SK-N-SH (cell line): ENCODE measurements at regions not wholly inside any gene's neighbourhood (a gene's known extent, or its start where the extent isn't known, plus 50 kb on each side); places are given as distances from the start of the nearest gene placed in this dataset.

Source experiments
- CTCF ChIA-PET: fragments of 300-600, 350-600 bp; formaldehyde crosslinking; extraction: SDS; loops from one replicate; lab custom pipeline; 2021; lab: Yijun Ruan, JAX
- POLR2A ChIA-PET: fragments of 350-600 bp; sonication (Branson Sonifier 250); formaldehyde crosslinking; extraction: SDS; loops from one replicate; lab custom pipeline; 2020; ENCODE audit warnings: antibody characterized with exemption, inconsistent platforms; lab: Yijun Ruan, JAX
- DNase-seq: peaks from one replicate; pipeline ENCODE4 v3.0.0; 2012
- H2AFZ ChIP-seq: fragments of 200-600 bp; sonication (generic); 2 replicates; pipeline ENCODE4 v1.8.1; 2016; ENCODE audit warnings: antibody characterized with exemption, mild to moderate bottlenecking, low read depth
- H3F3A ChIP-seq: fragments of 200-600 bp; sonication (generic); replicated peaks from 2 replicates; pipeline ENCODE3; 2016; ENCODE audit warnings: antibody characterized with exemption, mild to moderate bottlenecking; ENCODE audit not compliant: insufficient read depth
- H3K27ac ChIP-seq, 2 experiments: fragments of 200-500 bp in 1 of 2; fragments of 200-600 bp in 1 of 2; sonication (Bioruptor generic) in 1 of 2; sonication (generic), shearing (Covaris generic) in 1 of 2; 2 replicates each; pipeline versions ENCODE4 v1.5.1 to v1.6.1; 2014 to 2016; ENCODE audit warnings: low read depth in 2 of 2, inconsistent platforms in 1 of 2, low read length in 1 of 2, mild to moderate bottlenecking in 1 of 2, mixed read lengths in 1 of 2
- H3K27me3 ChIP-seq: fragments of 200-600 bp; sonication (generic), shearing (Covaris generic); 2 replicates; pipeline ENCODE4 v1.6.1; 2016; ENCODE audit warnings: mixed run types; ENCODE audit not compliant: insufficient read depth
- H3K36me3 ChIP-seq, 2 experiments: fragments of 200-500 bp in 1 of 2; fragments of 200-600 bp in 1 of 2; sonication (Bioruptor generic) in 1 of 2; sonication (generic) in 1 of 2; replicated peaks in 1 of 2; 2 replicates each; pipeline versions ENCODE3 to v1.5.1; 2014 to 2016; ENCODE audit warnings: low read length in 1 of 2, mild to moderate bottlenecking in 1 of 2; ENCODE audit not compliant: insufficient read depth in 2 of 2, control insufficient read depth in 1 of 2
- H3K4me1 ChIP-seq, 2 experiments: fragments of 200-500 bp in 1 of 2; fragments of 200-600 bp in 1 of 2; sonication (Bioruptor generic) in 1 of 2; sonication (generic), shearing (Covaris generic) in 1 of 2; 2 replicates each; pipeline versions ENCODE4 v1.5.1 to v1.6.1; 2014 to 2016; ENCODE audit warnings: low read depth in 1 of 2, low read length in 1 of 2, mixed run types in 1 of 2; ENCODE audit not compliant: insufficient read depth in 2 of 2, control insufficient read depth in 1 of 2
- H3K4me2 ChIP-seq: fragments of 200-600 bp; sonication (generic), shearing (Covaris generic); 2 replicates; pipeline ENCODE4 v1.6.1; 2017; ENCODE audit warnings: mixed run types
- H3K4me3 ChIP-seq, 2 experiments: fragments of 200-500 bp in 1 of 2; fragments of 200-600 bp in 1 of 2; sonication (Bioruptor generic) in 1 of 2; sonication (generic), shearing (Covaris generic) in 1 of 2; 2 replicates each; pipeline versions ENCODE4 v1.5.1 to v1.8.1; 2014 to 2016; ENCODE audit warnings: low read depth in 2 of 2, inconsistent platforms in 1 of 2, low read length in 1 of 2, mild to moderate bottlenecking in 1 of 2, mixed read lengths in 1 of 2, moderate library complexity in 1 of 2
- H3K79me2 ChIP-seq: fragments of 200-600 bp; sonication (generic); 2 replicates; pipeline ENCODE4 v1.8.1; 2017; ENCODE audit warnings: mild to moderate bottlenecking; ENCODE audit not compliant: insufficient read depth
- H3K9ac ChIP-seq: fragments of 200-600 bp; sonication (generic); 2 replicates; pipeline ENCODE4 v1.6.1; 2017; ENCODE audit warnings: mixed run types
- H3K9me2 ChIP-seq: fragments of 200-600 bp; sonication (generic); 2 replicates; pipeline ENCODE4 v1.6.1; 2017; ENCODE audit warnings: mixed run types
- H3K9me3 ChIP-seq: fragments of 200-600 bp; sonication (generic); 2 replicates; pipeline ENCODE4 v1.6.1; 2017; ENCODE audit warnings: mixed run types, mild to moderate bottlenecking, moderate library complexity
- H4K20me1 ChIP-seq: fragments of 200-600 bp; sonication (generic); 2 replicates; pipeline ENCODE4 v1.6.1; 2017; ENCODE audit warnings: mild to moderate bottlenecking, mixed run types; ENCODE audit not compliant: insufficient read depth
- ELF1 ChIP-seq: IDR thresholded peaks from 2 replicates; pipeline ENCODE4 v1.4.0; 2012
- EZH2phosphoT487 ChIP-seq: fragments of 200-600 bp; sonication (generic); IDR thresholded peaks from 2 replicates; pipeline ENCODE4 v1.6.1; 2017; ENCODE audit warnings: low read depth, mixed run types, mild to moderate bottlenecking, antibody characterized with exemption, moderate library complexity, borderline replicate concordance
- FOXM1 ChIP-seq: IDR thresholded peaks from 2 replicates; pipeline ENCODE4 v1.4.0; 2012; ENCODE audit warnings: low read depth, mild to moderate bottlenecking
- GABPA ChIP-seq: IDR thresholded peaks from 2 replicates; pipeline ENCODE4 v1.4.0; 2012; ENCODE audit warnings: low read depth, mild to moderate bottlenecking
- GATA2 ChIP-seq: sonication (generic); formaldehyde crosslinking; IDR thresholded peaks from 2 replicates; pipeline ENCODE4 v1.5.0; 2020; ENCODE audit warnings: mild to moderate bottlenecking, missing genetic modification reagents
- NFIC ChIP-seq: IDR thresholded peaks from 2 replicates; pipeline ENCODE4 v1.4.0; 2012; ENCODE audit warnings: borderline replicate concordance
- POLR2AphosphoS5 ChIP-seq: IDR thresholded peaks from 2 replicates; pipeline ENCODE4 v1.6.1; 2012; ENCODE audit warnings: low read depth, low read length
- RAD21 ChIP-seq: IDR thresholded peaks from 2 replicates; pipeline ENCODE4 v1.6.1; 2012; ENCODE audit warnings: mild to moderate bottlenecking, low read length
- RFX5 ChIP-seq: IDR thresholded peaks from 2 replicates; pipeline ENCODE4 v1.6.1; 2012; ENCODE audit warnings: mild to moderate bottlenecking, improper control_type of control experiment, low read length
- TAF1 ChIP-seq: IDR thresholded peaks from 2 replicates; pipeline ENCODE4 v1.6.1; 2012; ENCODE audit warnings: low read depth, mild to moderate bottlenecking, low read length, moderate library complexity, borderline replicate concordance
- TEAD4 ChIP-seq: IDR thresholded peaks from 2 replicates; pipeline ENCODE4 v1.4.0; 2012; ENCODE audit warnings: mild to moderate bottlenecking, borderline replicate concordance; ENCODE audit not compliant: insufficient read depth
- WGBS: methylation state at CpG from one replicate; pipeline ENCODE4 v1.1.6; 2017; ENCODE audit warnings: low lambda C conversion rate; 5-methylcytosine and 5-hydroxymethylcytosine counted together
- TF ChIP-seq, protein P1 (sequence below): IDR thresholded peaks from 2 replicates; pipeline ENCODE4 v1.4.0; 2012; ENCODE audit warnings: low read depth, borderline replicate concordance
- TF ChIP-seq, protein P2 (sequence below): fragments of 150-350 bp; IDR thresholded peaks from 2 replicates; pipeline ENCODE4 v1.6.1; 2016; ENCODE audit warnings: mild to moderate bottlenecking, low read depth, low read length
- TF ChIP-seq, protein P3 (sequence below): IDR thresholded peaks from 2 replicates; pipeline ENCODE4; 2012
- TF ChIP-seq, protein P4 (sequence below): fragments of 200-600 bp; sonication (generic); IDR thresholded peaks from 2 replicates; pipeline ENCODE4 v1.6.1; 2017; ENCODE audit warnings: antibody characterized with exemption, mild to moderate bottlenecking, moderate library complexity
- TF ChIP-seq, protein P5 (sequence below): IDR thresholded peaks from 2 replicates; pipeline ENCODE4 v1.4.0; 2012; ENCODE audit warnings: low read depth, borderline replicate concordance
- TF ChIP-seq, protein P6 (sequence below): fragments of 150-350 bp; IDR thresholded peaks from 2 replicates; pipeline ENCODE4 v1.6.1; 2017; ENCODE audit warnings: antibody characterized with exemption, low read length, low read depth, borderline replicate concordance

DNA sequence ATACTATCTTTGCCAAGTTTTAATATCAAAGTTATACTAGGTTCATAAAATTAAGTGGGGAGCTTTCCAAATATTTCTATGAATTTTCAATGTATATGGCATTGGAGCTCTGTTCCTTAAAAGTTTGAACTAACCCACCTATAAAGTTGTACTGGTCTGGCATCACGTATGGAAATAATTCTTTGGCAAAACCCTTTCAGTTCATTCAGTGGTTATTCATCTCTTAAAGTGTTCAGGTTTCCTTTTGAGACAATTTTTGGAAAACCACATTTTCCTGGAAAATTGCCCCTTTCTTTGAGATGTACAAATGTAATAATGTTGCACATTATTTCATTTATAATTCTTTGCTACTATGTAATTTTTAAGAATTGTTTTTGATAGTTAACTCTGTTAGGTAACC is 62.5 kb upstream of the INPP5A start:
- H3K4me3 ChIP-seq: no peak overlapping the region
- DNase-seq: no peak
- no peak overlapping the region for H2AFZ ChIP-seq
- no peaks in the 10 kb centered on the region for H3K36me3 ChIP-seq
- ChIA-PET CTCF (no interaction called here), POLR2A (no interaction called here)
- no peaks in the 10 kb centered on the region for H4K20me1 ChIP-seq
- no peaks in the 10 kb centered on the region for H3K79me2 ChIP-seq
- no peaks in the 10 kb centered on the region for H3K9me3 ChIP-seq
- no peak overlapping the region for H3K9ac ChIP-seq
- H3F3A ChIP-seq: no peaks in the 10 kb centered on the region
- 41% methylated on average over 1 of the region's 1 CpG for WGBS
- TF ChIP-seq, protein P1, sequence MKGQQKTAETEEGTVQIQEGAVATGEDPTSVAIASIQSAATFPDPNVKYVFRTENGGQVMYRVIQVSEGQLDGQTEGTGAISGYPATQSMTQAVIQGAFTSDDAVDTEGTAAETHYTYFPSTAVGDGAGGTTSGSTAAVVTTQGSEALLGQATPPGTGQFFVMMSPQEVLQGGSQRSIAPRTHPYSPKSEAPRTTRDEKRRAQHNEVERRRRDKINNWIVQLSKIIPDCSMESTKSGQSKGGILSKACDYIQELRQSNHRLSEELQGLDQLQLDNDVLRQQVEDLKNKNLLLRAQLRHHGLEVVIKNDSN: no peak
- TF ChIP-seq, protein P2, sequence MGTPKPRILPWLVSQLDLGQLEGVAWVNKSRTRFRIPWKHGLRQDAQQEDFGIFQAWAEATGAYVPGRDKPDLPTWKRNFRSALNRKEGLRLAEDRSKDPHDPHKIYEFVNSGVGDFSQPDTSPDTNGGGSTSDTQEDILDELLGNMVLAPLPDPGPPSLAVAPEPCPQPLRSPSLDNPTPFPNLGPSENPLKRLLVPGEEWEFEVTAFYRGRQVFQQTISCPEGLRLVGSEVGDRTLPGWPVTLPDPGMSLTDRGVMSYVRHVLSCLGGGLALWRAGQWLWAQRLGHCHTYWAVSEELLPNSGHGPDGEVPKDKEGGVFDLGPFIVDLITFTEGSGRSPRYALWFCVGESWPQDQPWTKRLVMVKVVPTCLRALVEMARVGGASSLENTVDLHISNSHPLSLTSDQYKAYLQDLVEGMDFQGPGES: no peak
- TF ChIP-seq GABPA: no peak
- TF ChIP-seq RFX5: no peak
- no peaks in the 10 kb centered on the region for H3K27me3 ChIP-seq
- no peaks in the 10 kb centered on the region for H3K9me2 ChIP-seq
- no peak overlapping the region for H3K27ac ChIP-seq
- no peaks in the 10 kb centered on the region for H3K4me1 ChIP-seq
- H3K4me2 ChIP-seq: no peak overlapping the region

DNA sequence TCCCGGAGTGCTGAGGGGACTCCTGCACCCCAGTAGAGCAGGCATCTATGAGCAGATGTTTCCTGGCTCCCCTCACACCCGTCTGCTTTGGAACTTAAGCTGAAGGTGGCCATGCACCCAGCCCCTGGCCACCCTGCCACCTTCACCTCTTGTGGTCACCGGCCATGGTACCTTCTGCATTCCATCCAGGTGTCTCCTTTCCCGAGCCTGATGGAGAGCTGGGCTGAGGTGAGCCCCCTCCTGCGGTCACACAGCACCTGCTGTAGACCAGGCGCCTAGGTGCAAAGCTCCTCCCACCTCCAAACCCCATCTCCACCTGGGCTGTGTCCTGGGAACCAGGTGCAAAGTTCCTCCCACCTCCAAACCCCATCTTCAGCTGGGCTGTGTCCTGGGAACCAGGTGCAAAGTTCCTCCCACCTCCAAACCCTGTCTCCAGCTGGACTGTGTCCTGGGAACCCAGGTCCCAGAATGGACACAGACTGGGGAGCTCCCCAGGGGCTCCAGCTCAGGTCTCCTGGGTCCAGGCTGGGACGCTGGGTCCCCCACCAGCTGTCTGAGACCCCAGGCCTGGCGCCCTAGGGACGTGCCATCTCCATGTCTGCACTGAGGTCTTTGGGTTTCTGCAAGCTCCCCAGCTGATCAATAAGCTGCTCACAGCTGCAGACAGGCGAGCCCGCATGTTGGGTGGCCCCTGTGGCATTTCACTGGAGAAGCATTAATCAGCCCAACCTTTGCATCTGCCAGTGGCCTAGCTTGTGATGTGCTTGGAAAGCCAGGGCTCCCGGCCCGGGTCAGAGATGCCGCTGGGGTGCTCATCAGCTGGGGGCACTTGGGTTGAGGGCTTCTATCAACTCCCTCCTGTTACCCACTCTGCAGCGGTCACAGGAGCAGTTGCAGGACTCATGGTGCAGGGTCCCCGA is 61.2 kb upstream of the INPP5A start:
- no peak overlapping the region for H3K4me3 ChIP-seq
- no peak overlapping the region for H3K4me2 ChIP-seq
- H3K27ac ChIP-seq: no peak overlapping the region
- H3K9me3 ChIP-seq: no peaks in the 10 kb centered on the region
- H2AFZ ChIP-seq: no peak overlapping the region
- CTCF ChIA-PET: interaction anchor here (1.2 kb wide), 1 partner anchor 10 kb away, joined by 4 read pairs; no protein-coding TSS in a partner anchor
- 68% methylated on average over 14 of the region's 16 CpGs for WGBS
- H3K36me3 ChIP-seq: no peaks in the 10 kb centered on the region
- no peaks in the 10 kb centered on the region for H3K4me1 ChIP-seq
- H3K79me2 ChIP-seq: no peaks in the 10 kb centered on the region
- H3K9me2 ChIP-seq: no peaks in the 10 kb centered on the region
- H4K20me1 ChIP-seq: no peaks in the 10 kb centered on the region
- H3K9ac ChIP-seq: no peak overlapping the region
- no peaks in the 10 kb centered on the region for H3K27me3 ChIP-seq
- DNase-seq: no peak
- POLR2A ChIA-PET: no interaction called here
- H3F3A ChIP-seq: no peaks in the 10 kb centered on the region
- TF ChIP-seq TEAD4 (no peak), FOXM1 (no peak), TAF1 (no peak), GATA2 (CRISPR knock-in tag) (no peak), RAD21 (no peak), GABPA (no peak), NFIC (no peak), POLR2AphosphoS5 (no peak), ELF1 (no peak), EZH2phosphoT487 (no peak)
- TF ChIP-seq, protein P3, sequence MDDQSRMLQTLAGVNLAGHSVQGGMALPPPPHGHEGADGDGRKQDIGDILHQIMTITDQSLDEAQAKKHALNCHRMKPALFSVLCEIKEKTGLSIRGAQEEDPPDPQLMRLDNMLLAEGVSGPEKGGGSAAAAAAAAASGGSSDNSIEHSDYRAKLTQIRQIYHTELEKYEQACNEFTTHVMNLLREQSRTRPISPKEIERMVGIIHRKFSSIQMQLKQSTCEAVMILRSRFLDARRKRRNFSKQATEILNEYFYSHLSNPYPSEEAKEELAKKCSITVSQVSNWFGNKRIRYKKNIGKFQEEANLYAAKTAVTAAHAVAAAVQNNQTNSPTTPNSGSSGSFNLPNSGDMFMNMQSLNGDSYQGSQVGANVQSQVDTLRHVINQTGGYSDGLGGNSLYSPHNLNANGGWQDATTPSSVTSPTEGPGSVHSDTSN: no peak
- TF ChIP-seq, protein P1: no peak
- TF ChIP-seq, protein P4, sequence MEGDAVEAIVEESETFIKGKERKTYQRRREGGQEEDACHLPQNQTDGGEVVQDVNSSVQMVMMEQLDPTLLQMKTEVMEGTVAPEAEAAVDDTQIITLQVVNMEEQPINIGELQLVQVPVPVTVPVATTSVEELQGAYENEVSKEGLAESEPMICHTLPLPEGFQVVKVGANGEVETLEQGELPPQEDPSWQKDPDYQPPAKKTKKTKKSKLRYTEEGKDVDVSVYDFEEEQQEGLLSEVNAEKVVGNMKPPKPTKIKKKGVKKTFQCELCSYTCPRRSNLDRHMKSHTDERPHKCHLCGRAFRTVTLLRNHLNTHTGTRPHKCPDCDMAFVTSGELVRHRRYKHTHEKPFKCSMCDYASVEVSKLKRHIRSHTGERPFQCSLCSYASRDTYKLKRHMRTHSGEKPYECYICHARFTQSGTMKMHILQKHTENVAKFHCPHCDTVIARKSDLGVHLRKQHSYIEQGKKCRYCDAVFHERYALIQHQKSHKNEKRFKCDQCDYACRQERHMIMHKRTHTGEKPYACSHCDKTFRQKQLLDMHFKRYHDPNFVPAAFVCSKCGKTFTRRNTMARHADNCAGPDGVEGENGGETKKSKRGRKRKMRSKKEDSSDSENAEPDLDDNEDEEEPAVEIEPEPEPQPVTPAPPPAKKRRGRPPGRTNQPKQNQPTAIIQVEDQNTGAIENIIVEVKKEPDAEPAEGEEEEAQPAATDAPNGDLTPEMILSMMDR: no peak
- TF ChIP-seq, protein P5, sequence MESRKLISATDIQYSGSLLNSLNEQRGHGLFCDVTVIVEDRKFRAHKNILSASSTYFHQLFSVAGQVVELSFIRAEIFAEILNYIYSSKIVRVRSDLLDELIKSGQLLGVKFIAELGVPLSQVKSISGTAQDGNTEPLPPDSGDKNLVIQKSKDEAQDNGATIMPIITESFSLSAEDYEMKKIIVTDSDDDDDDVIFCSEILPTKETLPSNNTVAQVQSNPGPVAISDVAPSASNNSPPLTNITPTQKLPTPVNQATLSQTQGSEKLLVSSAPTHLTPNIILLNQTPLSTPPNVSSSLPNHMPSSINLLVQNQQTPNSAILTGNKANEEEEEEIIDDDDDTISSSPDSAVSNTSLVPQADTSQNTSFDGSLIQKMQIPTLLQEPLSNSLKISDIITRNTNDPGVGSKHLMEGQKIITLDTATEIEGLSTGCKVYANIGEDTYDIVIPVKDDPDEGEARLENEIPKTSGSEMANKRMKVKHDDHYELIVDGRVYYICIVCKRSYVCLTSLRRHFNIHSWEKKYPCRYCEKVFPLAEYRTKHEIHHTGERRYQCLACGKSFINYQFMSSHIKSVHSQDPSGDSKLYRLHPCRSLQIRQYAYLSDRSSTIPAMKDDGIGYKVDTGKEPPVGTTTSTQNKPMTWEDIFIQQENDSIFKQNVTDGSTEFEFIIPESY: no peak
- TF ChIP-seq, protein P6, sequence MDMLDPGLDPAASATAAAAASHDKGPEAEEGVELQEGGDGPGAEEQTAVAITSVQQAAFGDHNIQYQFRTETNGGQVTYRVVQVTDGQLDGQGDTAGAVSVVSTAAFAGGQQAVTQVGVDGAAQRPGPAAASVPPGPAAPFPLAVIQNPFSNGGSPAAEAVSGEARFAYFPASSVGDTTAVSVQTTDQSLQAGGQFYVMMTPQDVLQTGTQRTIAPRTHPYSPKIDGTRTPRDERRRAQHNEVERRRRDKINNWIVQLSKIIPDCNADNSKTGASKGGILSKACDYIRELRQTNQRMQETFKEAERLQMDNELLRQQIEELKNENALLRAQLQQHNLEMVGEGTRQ: no peak
